ENCODE measurements at regions not wholly inside any gene's neighbourhood (a gene's known extent, or its start where the extent isn't known, plus 50 kb on each side); places are given as distances from the start of the nearest gene placed in this dataset.
"Not testable (repeated sequence)": the region's sequence is repeated elsewhere in the genome, so short reads cannot be mapped to it uniquely, and the experiment has no call there.

GRCh38 chr6:137545073-137545472, 50.9 kb upstream of the OLIG3 start:
- DNase-seq (ENCODE audit: low spot score) = no peak

GRCh38 chr6:137547186-137547585, 53.0 kb upstream of the OLIG3 start:
- DNase-seq (ENCODE audit: low spot score) = no peak

GRCh38 chr6:137547601-137548000, 53.4 kb upstream of the OLIG3 start:
- no peak for DNase-seq (ENCODE audit: low spot score)

- no peak for DNase-seq (ENCODE audit: low spot score)
These were observed 54.9 kb upstream of the OLIG3 start for GRCh38 chr6:137549106-137549505.

- DNase-seq (ENCODE audit: low spot score) = no peak
These were observed 56.3 kb upstream of the OLIG3 start for GRCh38 chr6:137550535-137550934.

GRCh38 chr6:137552146-137552545, 58.0 kb upstream of the OLIG3 start:
- DNase-seq (ENCODE audit: low spot score) = no peak

- DNase-seq (ENCODE audit: low spot score) = peak; percentile 7
These were observed 58.6 kb upstream of the OLIG3 start for GRCh38 chr6:137552809-137553208.

GRCh38 chr6:137559521-137560183, 65.5 kb upstream of the OLIG3 start:
- DNase-seq (ENCODE audit: low spot score) = not testable (repeated sequence)

- DNase-seq (ENCODE audit: low spot score) = no peak
These were observed 66.0 kb upstream of the OLIG3 start for GRCh38 chr6:137560184-137560563.

GRCh38 chr6:137568067-137568466, 73.9 kb upstream of the OLIG3 start:
- no peak for DNase-seq (ENCODE audit: low spot score)

GRCh38 chr6:137570393-137570792, 76.2 kb upstream of the OLIG3 start:
- DNase-seq (ENCODE audit: low spot score) = no peak

GRCh38 chr6:137571854-137572253, 77.7 kb upstream of the OLIG3 start:
- DNase-seq (ENCODE audit: low spot score) = peak; percentile 41

GRCh38 chr6:137573739-137574138, 79.5 kb upstream of the OLIG3 start:
- no peak for DNase-seq (ENCODE audit: low spot score)

- no peak for DNase-seq (ENCODE audit: low spot score)
These were observed 85.4 kb upstream of the OLIG3 start for GRCh38 chr6:137579612-137580011.

- no peak for DNase-seq (ENCODE audit: low spot score)
These were observed 87.0 kb upstream of the OLIG3 start for GRCh38 chr6:137581019-137581707.

GRCh38 chr6:137583519-137583918, 89.3 kb upstream of the OLIG3 start:
- DNase-seq (ENCODE audit: low spot score) = not testable (repeated sequence)

GRCh38 chr6:137588472-137588871, 94.3 kb upstream of the OLIG3 start:
- no peak for DNase-seq (ENCODE audit: low spot score)

GRCh38 chr6:137589067-137589848, 95.1 kb upstream of the OLIG3 start:
- DNase-seq (ENCODE audit: low spot score) = peak; percentile 86

GRCh38 chr6:137590684-137591083, 96.5 kb upstream of the OLIG3 start:
- no peak for DNase-seq (ENCODE audit: low spot score)

GRCh38 chr6:137601471-137601870, 107.3 kb upstream of the OLIG3 start:
- DNase-seq (ENCODE audit: low spot score) = no peak

GRCh38 chr6:137602313-137603197, 108.4 kb upstream of the OLIG3 start:
- no peak for DNase-seq (ENCODE audit: low spot score)

GRCh38 chr6:137610702-137611101, 116.5 kb upstream of the OLIG3 start:
- no peak for DNase-seq (ENCODE audit: low spot score)

Data from kidney tubule cell (primary cell).